LNCaP clone FGC (cell line): ENCODE measurements at regions not wholly inside any gene's neighbourhood (a gene's known extent, or its start where the extent isn't known, plus 50 kb on each side); places are given as distances from the start of the nearest gene placed in this dataset.

Source experiments
- DNase-seq: peaks from one replicate; pipeline ENCODE4 v3.0.0-alpha.2; 2011; ENCODE audit warnings: low read depth
- H3K4me3 ChIP-seq: 2 replicates; pipeline ENCODE4 v1.5.1; 2011; ENCODE audit warnings: mild to moderate bottlenecking, low read depth, low read length, control low read depth
- CTCF ChIP-seq: IDR thresholded peaks from 2 replicates; pipeline ENCODE4 v1.5.1; 2012; ENCODE audit warnings: mild to moderate bottlenecking; ENCODE audit not compliant: control insufficient read depth, insufficient read depth; ENCODE audit errors: extremely low read depth

- TF ChIP-seq CTCF: no peak
- DNase-seq: no peak
- no peak overlapping the region for H3K4me3 ChIP-seq
These were observed 90.9 kb downstream of the RAP2B start for GRCh38 chr3:153252963-153253362.

GRCh38 chr3:153254361-153254760 lies 92.3 kb downstream of the RAP2B start:
- no peak for TF ChIP-seq CTCF
- no peak for DNase-seq
- no peak overlapping the region for H3K4me3 ChIP-seq

- no peak overlapping the region for H3K4me3 ChIP-seq
- TF ChIP-seq CTCF: no peak
- no peak for DNase-seq
These were observed 95.8 kb downstream of the RAP2B start for GRCh38 chr3:153257673-153258351.

- TF ChIP-seq CTCF: no peak
- H3K4me3 ChIP-seq: no peak overlapping the region
- DNase-seq: no peak
These were observed 97.9 kb downstream of the RAP2B start for GRCh38 chr3:153259956-153260355.

GRCh38 chr3:153260681-153261080 lies 98.7 kb downstream of the RAP2B start:
- no peak overlapping the region for H3K4me3 ChIP-seq
- TF ChIP-seq CTCF: no peak
- DNase-seq: no peak

GRCh38 chr3:153266619-153267018 lies 104.6 kb downstream of the RAP2B start:
- DNase-seq: no peak
- H3K4me3 ChIP-seq: no peak overlapping the region
- TF ChIP-seq CTCF: no peak
